Astrocyte of the cerebellum (primary cell): ENCODE measurements at regions not wholly inside any gene's neighbourhood (a gene's known extent, or its start where the extent isn't known, plus 50 kb on each side); places are given as distances from the start of the nearest gene placed in this dataset.

ENCODE experiments used
- DNase-seq: peaks from one replicate; pipeline ENCODE4 v3.0.0-alpha.2; 2011; ENCODE audit warnings: low read depth
- H3K4me3 ChIP-seq: 2 replicates; pipeline ENCODE4 v1.5.1; 2011; ENCODE audit warnings: mild to moderate bottlenecking, low read depth, low read length, moderate library complexity
- CTCF ChIP-seq: IDR thresholded peaks from 2 replicates; pipeline ENCODE4 v1.5.1; 2012; ENCODE audit warnings: low read length, low read depth, moderate library complexity, mild to moderate bottlenecking; ENCODE audit errors: missing control alignments
- in situ Hi-C: cut with HindIII; loops from 2 replicates; pipeline ENCODE4 v1.10.0; 2017; ENCODE audit warnings: low sequenced_read_pairs

- no peak overlapping the region for H3K4me3 ChIP-seq
- TF ChIP-seq CTCF: no peak
- DNase-seq: no peak
- in situ Hi-C loops: no loop called here
These were observed 62.4 kb downstream of the CLDN17 start for GRCh38 chr21:30104241-30104640.

GRCh38 chr21:30102871-30103270, 63.7 kb downstream of the CLDN17 start:
- no peak for DNase-seq
- no peak for TF ChIP-seq CTCF
- no peak overlapping the region for H3K4me3 ChIP-seq
- in situ Hi-C loops: no loop called here

GRCh38 chr21:30101967-30102366, 64.6 kb downstream of the CLDN17 start:
- no peak for DNase-seq
- in situ Hi-C loops: no loop called here
- H3K4me3 ChIP-seq: no peak overlapping the region
- no peak for TF ChIP-seq CTCF

- TF ChIP-seq CTCF: no peak
- DNase-seq: no peak
- H3K4me3 ChIP-seq: no peak overlapping the region
- in situ Hi-C loops: no loop called here
These were observed 68.8 kb downstream of the CLDN17 start for GRCh38 chr21:30097791-30098190.

GRCh38 chr21:30083225-30083945, 83.2 kb downstream of the CLDN17 start:
- in situ Hi-C loops: no loop called here
- no peak overlapping the region for H3K4me3 ChIP-seq
- TF ChIP-seq CTCF: no peak
- no peak for DNase-seq

GRCh38 chr21:30081506-30081905, 85.1 kb downstream of the CLDN17 start:
- TF ChIP-seq CTCF: no peak
- DNase-seq: no peak
- H3K4me3 ChIP-seq: no peak overlapping the region
- in situ Hi-C loops: no loop called here
